ENCODE measurements at regions not wholly inside any gene's neighbourhood (a gene's known extent, or its start where the extent isn't known, plus 50 kb on each side); places are given as distances from the start of the nearest gene placed in this dataset.

DNA sequence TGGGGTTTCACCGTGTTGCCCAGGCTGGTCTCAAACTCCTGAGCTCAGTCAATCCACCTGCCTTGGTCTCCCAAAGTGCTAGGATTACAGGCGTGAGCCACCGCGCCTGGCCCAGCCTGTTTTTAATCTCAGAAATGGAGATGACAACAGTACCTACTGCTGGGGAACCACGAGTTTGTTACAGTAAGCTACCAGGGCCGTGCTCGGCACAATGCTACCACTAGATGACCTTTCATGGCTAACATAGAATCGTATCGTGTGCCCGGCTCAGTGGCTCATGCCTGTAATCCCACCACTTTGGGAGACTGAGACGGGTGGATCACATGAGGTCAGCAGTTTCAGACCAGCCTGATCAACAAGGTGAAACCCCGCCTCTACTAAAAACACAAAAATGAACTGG lies 90.8 kb upstream of the SLC34A2 start:
- DNase-seq (ENCODE audit: low spot score), result peak; percentile 18
- intact Hi-C loops (cut with DNase I), result no loop called here

DNA sequence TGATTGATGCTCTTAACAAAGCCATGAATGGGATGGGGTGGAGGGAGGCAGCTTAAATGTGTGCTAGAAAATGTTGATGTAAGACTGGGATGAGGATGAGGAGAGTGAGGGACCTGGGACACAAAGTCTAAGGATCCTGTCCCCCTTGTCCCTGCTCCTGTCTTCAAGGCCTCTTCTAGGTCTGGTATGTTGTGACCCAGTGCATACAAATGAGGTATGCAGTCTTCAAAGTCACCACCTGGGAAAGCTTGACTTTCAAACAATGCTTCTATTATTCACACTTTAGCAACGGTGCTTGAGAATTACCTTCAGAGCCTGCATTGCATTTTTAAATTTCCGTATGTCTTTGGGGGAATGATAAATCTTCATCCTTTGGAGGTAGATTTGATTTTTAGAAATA lies 88.4 kb upstream of the SLC34A2 start:
- intact Hi-C loops (cut with DNase I), result no loop called here
- DNase-seq (ENCODE audit: low spot score), result no peak

DNA sequence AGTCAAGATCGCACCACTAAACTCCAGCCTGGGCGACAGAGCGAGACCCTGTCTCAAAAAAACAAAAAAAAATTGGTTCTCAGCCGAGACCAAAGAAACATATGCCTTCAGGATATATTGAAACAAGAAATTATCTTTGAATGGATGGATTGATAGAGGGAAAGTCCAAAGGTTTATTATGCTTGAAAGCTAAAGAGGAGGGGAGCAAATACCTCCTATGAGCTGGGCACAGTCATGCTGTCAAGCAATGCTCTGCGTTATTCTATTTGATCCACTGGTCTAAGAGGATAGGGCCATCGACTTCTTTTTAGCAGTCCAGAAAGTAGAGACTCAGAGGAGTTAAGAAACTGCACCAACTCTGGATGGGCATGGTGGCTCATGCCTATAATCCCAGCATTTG lies 85.9 kb upstream of the SLC34A2 start:
- intact Hi-C loops (cut with DNase I), result no loop called here

DNA sequence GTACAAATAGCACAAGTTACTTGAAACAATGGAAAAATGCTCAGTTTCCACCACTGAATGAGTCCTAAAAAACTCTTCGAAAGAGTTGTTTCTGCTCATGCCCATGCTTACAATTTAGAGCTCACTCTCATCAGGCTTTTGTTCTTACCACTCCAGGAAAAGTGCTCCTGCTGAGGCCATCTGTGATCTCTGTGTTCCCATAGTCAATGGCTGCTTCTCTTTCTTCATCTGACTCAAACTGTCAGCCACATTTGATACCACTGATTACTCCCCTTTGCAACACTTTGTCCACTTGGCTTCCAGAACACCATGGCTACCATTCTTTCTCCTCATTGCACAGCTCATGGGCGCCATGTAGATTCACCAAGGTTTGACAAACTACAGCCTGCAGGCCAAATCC lies 80.0 kb upstream of the SLC34A2 start:
- no peak for DNase-seq (ENCODE audit: low spot score)
- intact Hi-C loops (cut with DNase I), result no loop called here

More for the DNA sequence above, 85.9 kb upstream of the SLC34A2 start:
- DNase-seq (ENCODE audit: low spot score), result no peak

DNA sequence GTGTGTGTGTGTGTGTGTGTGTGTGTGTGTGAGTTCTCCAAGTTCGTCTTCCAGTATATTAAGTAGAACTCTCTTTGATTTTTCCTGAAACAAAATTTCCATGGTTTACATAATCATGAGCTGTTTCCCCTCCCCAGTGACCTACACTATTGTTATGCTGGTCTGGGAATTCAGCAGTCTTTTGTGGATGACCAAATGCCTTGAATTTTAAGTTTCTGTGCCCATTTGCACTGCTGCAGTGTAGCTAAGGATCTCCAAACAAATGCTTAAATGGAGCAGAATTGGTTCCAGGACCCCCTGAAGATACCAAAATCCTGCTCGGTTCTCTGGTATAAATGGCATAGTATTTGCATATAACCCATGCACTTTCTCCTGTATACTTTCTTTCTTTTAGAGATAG lies 77.2 kb upstream of the SLC34A2 start:
- intact Hi-C loops (cut with DNase I), result no loop called here
- no peak for DNase-seq (ENCODE audit: low spot score)

DNA sequence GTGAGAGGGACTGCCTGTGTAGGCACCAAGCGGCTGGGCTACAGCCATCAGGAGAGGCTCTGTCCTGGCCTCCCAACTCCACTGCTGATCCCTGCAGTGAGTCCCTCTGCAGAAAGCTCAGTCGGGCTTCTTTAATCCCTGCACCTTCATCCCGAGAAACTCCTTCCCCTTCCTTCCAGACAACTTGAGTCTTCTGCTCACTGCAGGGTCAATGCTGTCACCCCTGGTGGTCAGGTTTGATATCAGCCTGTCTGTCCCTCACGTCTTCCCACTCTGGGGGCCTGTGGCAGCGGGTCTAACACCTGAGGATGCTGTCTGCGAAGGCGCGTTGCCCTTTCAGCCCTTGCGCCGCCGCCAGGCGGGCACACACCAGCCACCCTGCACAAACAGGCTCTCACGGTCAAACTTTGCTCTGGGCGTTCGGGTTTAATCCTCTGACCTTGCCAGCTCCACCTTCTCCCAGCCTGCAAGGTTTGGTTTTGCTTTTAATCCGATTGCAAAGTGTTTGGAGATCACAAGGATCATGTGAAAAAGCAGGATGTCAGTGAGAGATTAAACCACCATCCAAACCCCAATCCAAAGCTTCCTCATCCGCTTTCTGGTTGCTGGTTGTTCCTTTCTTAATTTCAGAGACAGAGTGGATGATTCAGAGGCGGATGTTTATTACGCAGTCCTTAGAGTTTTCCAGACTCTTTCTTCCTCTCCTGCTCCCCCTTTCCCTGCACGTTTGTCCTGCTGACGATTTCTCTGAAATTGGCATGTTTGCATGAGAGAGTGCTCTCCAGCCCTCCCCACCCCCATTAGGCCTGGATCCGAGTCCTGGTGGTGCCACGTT lies 74.8 kb upstream of the SLC34A2 start:
- intact Hi-C loops (cut with DNase I), result no loop called here
- peak; percentile 68 for DNase-seq (ENCODE audit: low spot score)

DNA sequence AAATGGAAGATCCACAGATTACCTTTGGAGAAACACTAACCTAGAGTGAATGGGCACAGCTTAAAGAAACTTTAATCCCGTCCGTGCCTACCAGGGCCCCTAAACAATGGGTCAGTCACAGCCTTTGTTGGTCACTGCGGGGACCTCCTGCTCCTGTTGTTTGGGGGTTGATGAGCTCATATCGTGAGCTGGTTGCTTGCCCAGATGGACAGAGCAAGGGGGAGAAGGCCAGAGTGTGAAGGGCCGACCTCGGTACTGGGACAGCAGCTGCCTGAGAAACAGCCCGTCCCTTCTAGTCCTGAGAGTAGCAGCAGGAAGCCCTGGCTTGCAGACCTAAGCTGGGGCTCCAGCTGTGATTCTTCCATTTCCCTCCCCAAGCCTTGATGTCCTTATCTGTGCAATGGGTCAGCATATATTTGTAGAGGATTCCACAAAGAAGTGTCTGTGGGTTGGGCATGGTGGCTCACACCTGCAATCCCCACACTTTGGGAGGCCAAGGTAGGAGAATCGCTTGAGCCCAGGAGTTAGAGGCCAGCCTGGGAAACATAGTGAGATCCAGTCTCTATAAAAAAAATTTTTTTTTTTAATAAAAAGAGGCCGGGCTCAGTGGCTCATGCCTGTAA lies 69.6 kb upstream of the SLC34A2 start:
- intact Hi-C loops (cut with DNase I), result no loop called here
- DNase-seq (ENCODE audit: low spot score), result peak; percentile 35

DNA sequence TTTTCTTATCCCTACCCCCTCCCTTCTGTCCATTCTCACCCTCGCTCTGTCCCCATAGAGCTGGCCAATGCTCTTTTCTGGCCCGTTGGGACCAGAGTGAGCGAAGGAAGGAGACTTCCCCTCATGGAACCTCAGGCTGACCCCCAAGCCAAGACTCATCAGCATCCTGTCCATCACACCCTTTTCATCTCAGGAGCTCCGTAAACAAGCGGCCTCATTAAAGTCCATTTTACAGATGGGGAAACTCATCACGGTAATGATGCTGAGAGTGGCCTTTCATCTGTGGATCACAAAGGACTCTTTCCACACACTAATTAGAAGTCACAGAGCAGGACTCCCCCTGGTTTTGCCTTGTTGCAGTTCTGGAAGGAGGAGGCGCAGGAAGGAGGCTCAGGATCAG lies 67.4 kb upstream of the SLC34A2 start:
- DNase-seq (ENCODE audit: low spot score), result no peak
- intact Hi-C loops (cut with DNase I), result no loop called here

DNA sequence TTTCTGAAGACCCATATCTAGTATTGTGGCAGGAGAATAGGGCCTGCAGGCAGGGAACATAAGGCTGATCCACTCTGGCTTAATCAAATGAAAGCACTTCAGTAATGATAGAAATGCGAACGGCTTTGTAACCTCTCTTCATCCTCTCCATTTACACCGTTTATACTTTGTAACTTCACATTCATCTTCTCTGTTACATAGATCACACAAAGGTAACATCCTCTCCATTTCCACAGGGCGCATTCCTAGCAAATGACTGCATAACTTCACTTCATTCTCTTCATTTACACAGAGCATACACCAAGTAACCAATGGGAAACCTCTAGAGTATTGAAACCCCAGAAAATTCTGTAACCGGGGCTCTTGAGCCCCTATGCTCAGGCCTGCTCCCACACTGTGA lies 65.5 kb upstream of the SLC34A2 start:
- intact Hi-C loops (cut with DNase I), result no loop called here
- no peak for DNase-seq (ENCODE audit: low spot score)

DNA sequence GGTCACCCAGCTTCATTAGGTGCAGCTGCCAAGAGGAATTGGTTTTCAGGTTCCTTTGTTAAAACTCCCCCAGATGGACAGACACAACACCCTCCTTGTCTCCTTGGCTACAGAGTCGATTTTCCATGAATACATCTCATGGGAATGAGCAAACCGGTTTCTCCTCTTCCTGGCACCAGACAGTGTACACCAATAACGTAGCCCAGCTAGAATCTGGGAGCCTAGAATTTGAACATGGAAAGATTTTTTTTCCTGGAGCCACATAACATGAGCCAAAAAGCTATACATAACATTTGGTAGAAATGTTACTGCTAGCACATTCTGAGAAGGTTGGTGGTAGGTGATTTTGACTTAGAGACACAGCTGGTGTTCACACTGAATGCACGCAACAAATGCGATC lies 62.9 kb upstream of the SLC34A2 start:
- no peak for DNase-seq (ENCODE audit: low spot score)
- intact Hi-C loops (cut with DNase I), result no loop called here

Data from posterior vena cava (tissue), 2 donors.